Muscle layer of duodenum (tissue), 2 donors: ENCODE measurements at regions not wholly inside any gene's neighbourhood (a gene's known extent, or its start where the extent isn't known, plus 50 kb on each side); places are given as distances from the start of the nearest gene placed in this dataset.
"Not testable (repeated sequence)": the region's sequence is repeated elsewhere in the genome, so short reads cannot be mapped to it uniquely, and the experiment has no call there.

ENCODE experiments used
- H3K27ac ChIP-seq: one replicate; pipeline ENCODE4 v1.7.0; 2013; ENCODE audit warnings: mild to moderate bottlenecking, low read length
- H3K27me3 ChIP-seq: one replicate; pipeline ENCODE4 v1.7.0; 2013; ENCODE audit warnings: low read depth, mild to moderate bottlenecking, control low read depth, low read length
- H3K36me3 ChIP-seq, 2 donors: one replicate each; pipeline ENCODE4 v1.7.0; 2013; ENCODE audit warnings: low read length in 2 of 2, control low read depth in 1 of 2, mild to moderate bottlenecking in 1 of 2; ENCODE audit not compliant: insufficient read depth in 2 of 2, control insufficient read depth in 1 of 2
- H3K4me1 ChIP-seq, 2 donors: one replicate each; pipeline ENCODE4 v1.7.0; 2013; ENCODE audit warnings: low read length in 2 of 2, mild to moderate bottlenecking in 2 of 2, control low read depth in 1 of 2, moderate library complexity in 1 of 2; ENCODE audit not compliant: insufficient read depth in 2 of 2, control insufficient read depth in 1 of 2
- H3K4me3 ChIP-seq, 2 donors: one replicate each; pipeline ENCODE4 v1.7.0; 2013; ENCODE audit warnings: low read length in 2 of 2, low read depth in 1 of 2, mild to moderate bottlenecking in 1 of 2
- H3K9me3 ChIP-seq, 2 donors: one replicate each; pipeline ENCODE4 v1.7.0; 2013; ENCODE audit warnings: low read length in 2 of 2, control low read depth in 1 of 2, mild to moderate bottlenecking in 1 of 2; ENCODE audit not compliant: control insufficient read depth in 1 of 2
- donor health status: healthy.

DNA sequence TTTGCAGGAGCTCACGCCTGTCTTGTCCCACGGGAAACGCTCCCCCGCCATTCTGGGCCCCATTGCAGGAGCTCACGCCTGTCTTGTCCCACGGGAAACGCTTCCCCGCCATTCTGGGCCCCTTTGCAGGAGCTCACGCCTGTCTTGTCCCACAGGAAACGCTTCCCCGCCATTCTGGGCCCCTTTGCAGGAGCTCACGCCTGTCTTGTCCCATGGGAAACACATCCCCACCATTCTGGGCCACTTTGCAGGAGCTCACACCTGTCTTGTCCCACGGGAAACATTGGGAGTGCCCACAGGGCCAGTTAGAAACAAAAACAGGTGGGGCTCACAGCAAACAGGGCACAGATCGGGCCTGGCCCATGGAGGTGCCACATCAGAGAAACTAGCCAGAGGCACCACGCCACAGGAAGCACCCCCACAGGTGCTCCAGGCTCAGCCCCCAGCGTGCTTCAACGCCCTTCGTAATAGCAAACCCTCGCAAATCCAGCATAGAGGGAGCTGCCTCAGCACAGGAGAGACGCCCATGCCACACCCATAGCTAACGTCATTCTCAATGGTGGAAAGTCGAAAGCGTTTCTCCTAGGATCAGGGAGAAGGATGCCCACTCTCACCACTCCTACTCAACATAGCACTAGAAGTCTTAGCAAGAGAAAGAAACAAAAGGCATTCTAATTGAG lies 218.2 kb upstream of the FRG1 start:
- not testable (repeated sequence) for H3K9me3 ChIP-seq, H3K27me3 ChIP-seq, H3K27ac ChIP-seq, H3K36me3 ChIP-seq, H3K4me1 ChIP-seq
- peak overlapping the region in 1 of 2 donors; percentile 32 for H3K4me3 ChIP-seq

- H3K36me3 ChIP-seq, H3K27me3 ChIP-seq, H3K4me1 ChIP-seq, H3K27ac ChIP-seq, H3K9me3 ChIP-seq, H3K4me3 ChIP-seq: not testable (repeated sequence)
Observed at GRCh38 chr4:189727982-189728638, 212.6 kb upstream of the FRG1 start.

- not testable (repeated sequence) for H3K27ac ChIP-seq, H3K4me3 ChIP-seq, H3K36me3 ChIP-seq, H3K4me1 ChIP-seq, H3K27me3 ChIP-seq, H3K9me3 ChIP-seq
Observed at GRCh38 chr4:189731989-189732388, 208.7 kb upstream of the FRG1 start.

DNA sequence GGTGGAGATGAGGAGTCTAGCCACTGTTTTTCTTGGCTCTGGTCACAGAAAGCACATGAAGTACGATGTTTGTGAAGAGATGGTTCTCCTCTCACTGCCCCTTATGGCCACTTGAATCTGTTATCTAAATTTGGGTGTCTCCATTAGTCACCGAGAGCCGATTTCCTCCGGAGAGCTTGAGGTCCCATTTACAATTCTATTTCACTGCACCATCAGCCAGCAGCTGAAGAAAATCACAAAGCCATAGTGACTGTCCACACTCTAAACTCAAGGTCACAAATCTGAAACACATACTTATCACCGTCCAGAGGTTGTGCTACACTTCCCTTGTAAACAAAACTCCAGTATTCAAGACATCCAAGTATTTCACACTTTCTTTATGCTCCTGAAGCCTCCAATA lies 207.2 kb upstream of the FRG1 start:
- H3K36me3 ChIP-seq = not testable (repeated sequence)

GRCh38 chr4:189734648-189735267 lies 205.9 kb upstream of the FRG1 start:
- not testable (repeated sequence) for H3K4me3 ChIP-seq, H3K4me1 ChIP-seq, H3K36me3 ChIP-seq, H3K9me3 ChIP-seq, H3K27me3 ChIP-seq, H3K27ac ChIP-seq

More for the DNA sequence above, 207.2 kb upstream of the FRG1 start:
- not testable (repeated sequence) for H3K9me3 ChIP-seq, H3K4me1 ChIP-seq, H3K27me3 ChIP-seq, H3K27ac ChIP-seq, H3K4me3 ChIP-seq

DNA sequence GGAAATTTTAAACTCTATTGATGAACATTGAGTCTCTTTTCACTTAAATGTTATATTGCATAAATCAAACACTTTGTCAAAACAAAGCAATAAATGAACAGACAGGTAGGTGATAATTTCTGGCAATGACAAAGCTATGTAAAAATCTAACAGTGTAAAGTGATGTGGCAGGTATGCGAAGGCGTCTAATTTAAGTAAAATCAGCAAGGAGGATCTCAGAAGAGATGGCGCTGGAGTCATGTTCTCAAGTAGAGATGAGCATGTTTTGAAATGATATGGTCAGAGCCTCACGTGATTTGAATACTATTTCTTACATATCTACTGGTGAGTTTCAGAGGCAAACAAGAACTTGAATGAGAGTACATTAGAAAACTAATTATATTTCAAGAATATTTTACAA lies 204.0 kb upstream of the FRG1 start:
- H3K27ac ChIP-seq, H3K4me1 ChIP-seq, H3K27me3 ChIP-seq, H3K4me3 ChIP-seq, H3K9me3 ChIP-seq, H3K36me3 ChIP-seq: not testable (repeated sequence)

GRCh38 chr4:189740118-189740517 lies 200.6 kb upstream of the FRG1 start:
- H3K27me3 ChIP-seq, H3K4me3 ChIP-seq, H3K36me3 ChIP-seq, H3K4me1 ChIP-seq, H3K9me3 ChIP-seq, H3K27ac ChIP-seq: not testable (repeated sequence)

DNA sequence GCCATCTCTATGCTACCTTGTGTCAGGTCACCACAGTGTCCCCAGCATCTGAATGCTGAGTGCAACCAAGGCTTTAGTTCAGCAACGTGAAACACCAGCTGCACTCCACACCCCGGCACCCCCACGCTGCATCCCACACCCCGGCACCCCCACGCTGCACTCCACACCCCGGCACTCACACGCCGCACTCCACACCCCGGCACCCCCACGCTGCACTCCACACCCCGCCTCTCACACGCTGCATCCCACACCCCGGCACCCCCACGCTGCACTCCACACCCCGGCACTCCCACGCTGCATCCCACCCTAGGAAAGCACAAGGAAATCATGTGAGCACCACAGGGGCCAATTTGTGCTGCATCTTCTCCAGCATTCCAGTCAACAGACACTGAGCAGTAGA lies 199.8 kb upstream of the FRG1 start:
- H3K27me3 ChIP-seq = no peaks in the 10 kb centered on the region
- no peak overlapping the region for H3K4me3 ChIP-seq
- H3K27ac ChIP-seq = no peak overlapping the region
- no peaks in the 10 kb centered on the region for H3K36me3 ChIP-seq
- peaks cover 0 to 4% of the 10 kb centered on the region in 2 donors for H3K9me3 ChIP-seq
- H3K4me1 ChIP-seq = no peaks in the 10 kb centered on the region

- not testable (repeated sequence) for H3K36me3 ChIP-seq, H3K4me1 ChIP-seq, H3K27ac ChIP-seq, H3K4me3 ChIP-seq, H3K27me3 ChIP-seq
- peaks cover 0 to 10% of the 10 kb centered on the region in 2 donors for H3K9me3 ChIP-seq
Observed at GRCh38 chr4:189753092-189753491, 187.6 kb upstream of the FRG1 start.

GRCh38 chr4:189763583-189763982 lies 177.1 kb upstream of the FRG1 start:
- no peaks in the 10 kb centered on the region for H3K9me3 ChIP-seq
- no peaks in the 10 kb centered on the region for H3K4me1 ChIP-seq
- no peaks in the 10 kb centered on the region for H3K36me3 ChIP-seq
- H3K27ac ChIP-seq = no peak overlapping the region
- no peak overlapping the region for H3K4me3 ChIP-seq
- no peaks in the 10 kb centered on the region for H3K27me3 ChIP-seq

DNA sequence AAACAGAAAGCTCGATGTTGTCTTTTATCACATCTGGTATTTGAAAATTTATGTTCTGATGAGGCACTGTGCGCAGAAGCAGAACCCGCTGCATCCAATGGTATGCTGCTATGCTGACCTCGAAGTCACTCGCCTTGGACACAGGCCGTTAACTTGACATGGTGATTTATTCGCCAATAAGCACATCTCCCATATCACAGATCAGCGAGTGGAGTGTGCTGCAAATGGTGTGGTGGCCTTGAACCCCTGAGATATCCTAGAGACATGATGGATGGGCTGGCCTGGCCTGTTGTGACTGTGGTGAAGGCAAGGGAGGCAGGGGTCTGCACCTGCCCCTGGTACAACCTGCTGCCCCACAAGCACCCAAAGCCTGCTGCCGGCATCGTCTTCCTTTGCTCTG lies 175.4 kb upstream of the FRG1 start:
- H3K9me3 ChIP-seq = no peaks in the 10 kb centered on the region
- H3K4me1 ChIP-seq = no peaks in the 10 kb centered on the region
- H3K4me3 ChIP-seq = no peak overlapping the region
- H3K27ac ChIP-seq = no peak overlapping the region
- no peaks in the 10 kb centered on the region for H3K27me3 ChIP-seq
- no peaks in the 10 kb centered on the region for H3K36me3 ChIP-seq

DNA sequence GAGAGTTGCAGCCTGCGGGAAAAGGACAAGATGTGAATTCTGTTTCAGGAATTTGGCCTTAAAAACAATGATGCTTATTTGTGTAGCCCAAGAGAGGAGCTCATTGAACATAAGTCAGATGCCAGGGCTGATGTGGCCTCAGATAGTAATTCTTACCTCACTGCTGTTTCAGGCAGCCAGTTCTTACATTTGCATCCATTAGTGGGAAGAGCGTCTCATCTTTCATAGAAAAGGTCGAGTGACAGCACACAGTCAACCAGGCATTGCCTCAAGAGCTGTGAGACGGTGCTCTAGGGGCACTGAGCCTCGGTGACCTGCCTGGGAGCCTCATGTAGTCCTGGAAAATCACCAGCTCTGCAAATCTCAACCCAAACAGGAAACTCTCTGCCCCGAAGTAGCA lies 174.9 kb upstream of the FRG1 start:
- Histone ChIP-seq H3K4me1 (no peaks in the 10 kb centered on the region), H3K9me3 (no peaks in the 10 kb centered on the region), H3K27me3 (no peaks in the 10 kb centered on the region), H3K27ac (no peak overlapping the region), H3K4me3 (no peak overlapping the region), H3K36me3 (no peaks in the 10 kb centered on the region)
